DLD1 (cell line): ENCODE measurements at regions not wholly inside any gene's neighbourhood (a gene's known extent, or its start where the extent isn't known, plus 50 kb on each side); places are given as distances from the start of the nearest gene placed in this dataset.
"Not testable (repeated sequence)": the region's sequence is repeated elsewhere in the genome, so short reads cannot be mapped to it uniquely, and the experiment has no call there.

Experiments used
- in situ Hi-C: cut with HindIII; loops from 2 replicates; pipeline ENCODE4 v1.10.0; 2017; ENCODE audit warnings: low sequenced_read_pairs

- in situ Hi-C loops: not testable (repeated sequence)
Measured at GRCh38 chr2:195228547-195228946, 428.5 kb upstream of the SLC39A10 start.

DNA sequence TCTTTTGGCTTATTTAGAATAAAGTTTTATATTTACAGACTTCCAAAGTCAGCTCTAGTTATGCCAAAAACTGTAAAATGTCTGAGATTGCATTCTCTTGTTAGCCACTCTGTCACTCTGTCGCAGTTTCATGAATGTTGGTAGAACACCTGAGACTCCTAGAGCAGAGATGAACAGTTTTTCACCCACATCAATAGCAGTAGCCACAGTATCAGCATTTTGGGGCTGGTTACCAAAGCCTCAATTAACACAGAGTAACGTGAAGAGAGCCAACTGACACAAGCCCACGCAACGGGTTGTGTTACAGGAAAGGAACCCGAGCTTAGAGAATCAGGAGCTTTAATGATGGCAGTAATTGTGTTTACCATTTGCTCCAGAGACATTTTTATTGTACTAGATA, 443.0 kb upstream of the SLC39A10 start:
- in situ Hi-C loops: no loop called here

GRCh38 chr2:195212586-195212985, 444.4 kb upstream of the SLC39A10 start:
- in situ Hi-C loops: no loop called here

GRCh38 chr2:195202163-195202845, 454.7 kb upstream of the SLC39A10 start:
- in situ Hi-C loops: no loop called here

- in situ Hi-C loops: no loop called here
Measured at GRCh38 chr2:195199864-195200263, 457.2 kb upstream of the SLC39A10 start.

GRCh38 chr2:195181059-195181705, 475.8 kb upstream of the SLC39A10 start:
- in situ Hi-C loops: no loop called here

GRCh38 chr2:195168369-195168768, 488.7 kb upstream of the SLC39A10 start:
- in situ Hi-C loops: no loop called here

DNA sequence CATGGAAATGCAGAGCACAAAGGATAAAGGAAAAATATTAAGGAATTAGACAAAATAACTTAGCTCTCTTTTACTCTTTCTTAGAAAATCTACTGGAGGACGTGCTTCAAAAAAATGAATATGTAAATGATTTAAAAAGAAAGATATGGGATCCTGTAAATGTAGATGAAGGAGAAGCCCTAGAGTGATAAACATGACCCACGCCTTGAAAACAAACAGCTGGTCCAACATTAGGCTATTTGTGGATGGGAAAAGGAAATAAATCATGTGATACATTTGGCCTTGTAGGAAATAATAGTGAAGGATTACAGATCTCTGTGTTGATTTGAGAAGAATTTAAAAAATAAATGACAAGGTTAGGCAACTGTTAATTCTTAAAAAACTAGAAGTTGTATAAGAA, 492.1 kb upstream of the SLC39A10 start:
- in situ Hi-C loops: no loop called here

- in situ Hi-C loops: no loop called here
Measured at GRCh38 chr2:195162918-195163317, 494.1 kb upstream of the SLC39A10 start.

DNA sequence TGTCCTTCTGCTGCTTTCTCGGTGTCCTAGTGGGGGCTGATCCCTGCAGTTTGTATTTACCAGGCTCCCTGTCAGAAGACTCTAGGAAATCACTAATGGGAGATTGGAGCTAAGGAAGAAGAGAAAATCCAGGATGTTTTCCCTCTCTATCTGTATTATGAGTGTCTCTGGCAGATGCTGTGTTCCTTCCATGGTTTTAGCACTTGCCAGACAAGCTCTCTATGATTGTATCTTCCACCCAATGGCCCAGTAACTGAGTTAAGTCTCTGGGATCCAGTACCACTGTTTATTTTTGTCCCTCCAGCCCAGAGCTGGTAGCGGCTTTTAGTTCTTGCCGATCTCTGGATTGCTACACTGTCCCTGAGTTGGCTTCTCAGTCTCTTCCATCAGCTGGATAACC, 494.8 kb upstream of the SLC39A10 start:
- in situ Hi-C loops: no loop called here

- in situ Hi-C loops: no loop called here
Measured at GRCh38 chr2:195160963-195161362, 496.1 kb upstream of the SLC39A10 start.

- in situ Hi-C loops: no loop called here
Measured at GRCh38 chr2:195151711-195152110, 505.3 kb upstream of the SLC39A10 start.

- in situ Hi-C loops: no loop called here
Measured at GRCh38 chr2:195150819-195151218, 506.2 kb upstream of the SLC39A10 start.

DNA sequence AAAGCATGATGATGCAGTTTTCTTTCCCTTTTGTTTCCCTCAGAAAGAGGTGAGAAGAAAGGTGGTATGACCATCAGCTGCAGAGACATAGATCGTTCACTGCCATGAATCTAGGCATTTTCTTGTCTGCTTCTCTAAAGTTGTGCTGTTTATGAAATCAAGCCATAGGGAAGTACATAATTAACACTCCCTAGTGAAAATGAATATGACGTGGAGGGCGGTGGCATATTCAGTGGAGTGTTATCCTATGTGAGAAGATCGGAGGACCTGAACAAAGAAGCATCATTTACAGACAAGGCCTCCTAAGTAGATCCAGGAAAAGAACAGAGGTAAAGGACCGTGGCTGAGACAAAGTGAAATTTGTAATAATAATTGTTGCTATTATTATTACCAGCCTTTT, 509.0 kb upstream of the SLC39A10 start:
- in situ Hi-C loops: no loop called here

DNA sequence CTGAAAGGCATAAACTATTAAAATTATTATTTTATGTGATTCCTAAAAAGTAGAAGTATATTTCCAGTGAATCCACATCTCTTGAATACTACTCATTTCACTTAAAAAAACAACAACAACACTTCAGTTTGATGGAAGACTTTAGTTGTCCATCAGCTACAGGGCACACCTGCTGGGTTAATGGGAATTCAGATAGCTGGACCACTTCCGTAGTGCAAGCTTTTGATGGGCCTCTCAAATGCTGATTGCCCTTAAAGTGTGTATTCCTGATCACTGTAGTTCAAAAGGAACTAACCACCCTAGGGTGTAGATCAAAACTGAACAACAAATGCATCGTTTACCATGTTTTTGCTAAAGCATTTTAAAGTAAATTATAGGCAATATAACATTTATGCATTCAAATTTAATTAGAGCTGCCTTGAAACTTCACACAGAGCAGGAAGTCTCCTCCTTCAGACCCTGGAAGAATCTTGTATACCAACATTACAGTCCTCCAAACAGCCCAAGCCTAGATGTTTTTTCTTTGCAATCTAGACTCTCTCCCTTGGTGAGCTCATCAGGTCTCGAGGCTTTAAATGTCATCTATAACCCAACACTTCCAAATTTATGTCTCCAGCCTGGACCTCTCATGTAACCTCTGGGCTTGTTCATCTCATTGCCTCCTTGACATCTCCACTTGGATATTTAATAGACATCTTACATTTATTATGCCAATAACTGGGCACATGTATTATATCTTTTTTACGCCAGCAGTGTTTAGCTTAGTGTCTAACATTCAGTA, 510.1 kb upstream of the SLC39A10 start:
- in situ Hi-C loops: no loop called here

GRCh38 chr2:195138435-195138834, 518.6 kb upstream of the SLC39A10 start:
- in situ Hi-C loops: no loop called here

DNA sequence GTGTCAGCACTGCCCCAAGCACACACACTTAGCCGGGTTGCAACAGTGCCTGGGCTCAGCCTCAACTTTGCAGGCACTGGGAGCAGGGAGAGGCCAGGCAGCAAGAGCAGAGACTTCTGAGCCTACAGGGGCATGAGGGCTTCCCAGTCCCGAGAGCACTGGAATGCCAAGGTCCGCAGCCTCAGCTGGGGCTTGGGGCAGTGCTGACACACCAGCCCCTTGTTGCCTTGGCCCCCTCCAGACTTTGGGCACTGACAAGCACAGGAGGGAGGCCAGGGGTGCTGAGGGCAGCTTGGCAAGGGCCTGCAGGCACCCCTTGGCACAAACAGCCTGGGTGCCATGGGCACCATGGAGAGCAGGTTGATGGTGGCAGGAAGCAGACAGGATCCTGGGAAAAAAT, 531.1 kb upstream of the SLC39A10 start:
- in situ Hi-C loops: not testable (repeated sequence)

DNA sequence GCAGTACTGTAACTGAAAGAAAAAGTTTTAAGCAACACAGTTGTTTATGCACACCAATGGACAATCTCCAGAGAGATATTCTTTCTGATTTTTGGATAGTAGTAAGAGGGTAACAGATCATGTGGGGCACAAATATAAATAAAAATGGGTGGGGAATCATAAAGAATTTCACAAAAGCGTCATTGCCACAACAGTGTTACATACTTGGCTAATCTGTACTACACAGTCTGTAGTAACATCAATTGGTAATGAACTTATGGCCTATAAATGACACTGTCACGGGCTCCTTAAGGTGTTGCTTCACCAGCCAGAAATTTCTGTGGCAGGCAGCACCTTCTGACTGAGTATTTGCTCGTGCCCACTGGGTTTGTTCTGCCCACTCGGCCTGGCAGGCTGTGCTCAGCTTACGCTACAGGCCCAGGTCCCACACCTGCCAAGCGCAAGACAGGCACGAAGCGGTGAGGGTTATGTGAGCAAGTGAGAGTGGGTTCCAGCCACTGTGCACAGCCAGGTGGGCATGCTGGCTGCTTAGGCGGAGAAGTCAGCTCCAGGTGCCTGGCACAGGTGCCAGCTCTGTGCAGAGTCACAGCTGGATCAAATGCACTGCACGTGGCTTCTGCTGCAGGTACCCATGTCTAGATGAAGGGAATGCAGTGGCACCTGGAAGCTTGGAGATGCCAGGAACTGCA, 532.5 kb upstream of the SLC39A10 start:
- in situ Hi-C loops: no loop called here

GRCh38 chr2:195122653-195123052, 534.4 kb upstream of the SLC39A10 start:
- in situ Hi-C loops: no loop called here

GRCh38 chr2:195121341-195121740, 535.7 kb upstream of the SLC39A10 start:
- in situ Hi-C loops: no loop called here

DNA sequence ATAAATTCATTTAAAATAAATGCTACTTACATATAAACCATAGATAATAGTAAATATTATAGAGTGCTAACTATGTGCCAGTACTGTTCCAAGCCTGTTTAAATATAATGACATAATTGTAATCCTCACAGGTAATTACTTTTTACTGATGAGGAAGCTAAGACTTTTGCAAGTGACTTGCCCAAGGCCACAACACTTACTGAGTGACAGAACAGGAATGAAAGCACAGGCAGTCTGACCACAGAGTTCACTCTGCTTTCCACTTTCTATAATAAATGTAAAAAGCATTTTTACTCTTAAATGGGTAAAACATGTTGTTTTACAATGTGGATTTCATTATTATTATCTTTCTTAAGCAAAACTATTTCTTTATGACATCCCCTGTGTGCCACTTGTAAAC, 537.8 kb upstream of the SLC39A10 start:
- in situ Hi-C loops: no loop called here
